GM12878 (cell line): ENCODE measurements at regions not wholly inside any gene's neighbourhood (a gene's known extent, or its start where the extent isn't known, plus 50 kb on each side); places are given as distances from the start of the nearest gene placed in this dataset.

Experiments
- ATAC-seq: fragments of 200-7000 bp; cut with Tn5 transposase; 3 replicates; pipeline ENCODE4 v1.9.1; 2020; ENCODE audit warnings: mild to moderate bottlenecking, moderate library complexity
- BruUV-seq: library from RNA; stranded (reverse); fragments of 400-500 nt; replicated peaks from 2 replicates; lab custom pipeline; 2021; lab: Mats Ljungman, UMichigan
- CTCF ChIA-PET: fragments of 300-600 bp; sonication (Branson Sonifier 250); formaldehyde crosslinking; extraction: SDS; loops from one replicate; lab custom pipeline; 2021; ENCODE audit warnings: inconsistent platforms; lab: Yijun Ruan, JAX
- POLR2A ChIA-PET: fragments of 350-600 bp; formaldehyde crosslinking; extraction: SDS; loops from one replicate; lab custom pipeline; 2021; ENCODE audit warnings: inconsistent platforms; lab: Charles Lee
- RAD21 ChIA-PET: fragments of 300-600 bp; sonication (Branson Sonifier 250); formaldehyde crosslinking; loops from one replicate; lab custom pipeline; 2023; ENCODE audit warnings: antibody characterized with exemption; ENCODE audit not compliant: unreplicated experiment; lab: Charles Lee
- SMC1A ChIA-PET: fragments of 300-600 bp; sonication (Branson Sonifier 250); formaldehyde crosslinking; loops from one replicate; lab custom pipeline; 2023; ENCODE audit not compliant: unreplicated experiment, uncharacterized antibody; lab: Charles Lee
- DNase-seq: peaks from one replicate; pipeline ENCODE4 v3.0.0-alpha.2; 2011; ENCODE audit warnings: low read depth, low spot score
- FAIRE-seq: peaks from 3 replicates; lab custom pipeline; 2011; peaks lifted over from hg19 to GRCh38; lab: Jason Lieb, UNC
- H2AFZ ChIP-seq: 2 replicates; pipeline ENCODE4 v1.6.0; 2011; ENCODE audit warnings: low read depth, low read length, control low read depth; ENCODE audit not compliant: control insufficient read depth
- H3K27ac ChIP-seq: 2 replicates; pipeline ENCODE4 v1.5.1; 2011; ENCODE audit warnings: control low read depth; ENCODE audit not compliant: control insufficient read depth, insufficient read depth
- H3K27me3 ChIP-seq, 2 experiments: replicated peaks in 1 of 2; 2 replicates each; pipeline versions ENCODE4 v1.6.0 to v1.6.1; 2011; ENCODE audit warnings: low read length in 1 of 2; ENCODE audit not compliant: control insufficient read depth in 2 of 2, insufficient read depth in 2 of 2
- H3K36me3 ChIP-seq, 2 experiments: 2 replicates each; pipeline ENCODE4 v1.5.1; 2011; ENCODE audit warnings: low read length in 1 of 2; ENCODE audit not compliant: control insufficient read depth in 2 of 2, insufficient read depth in 2 of 2
- H3K4me1 ChIP-seq: 2 replicates; pipeline ENCODE4 v1.6.1; 2011; ENCODE audit warnings: mild to moderate bottlenecking, low read length, moderate library complexity, mixed read lengths; ENCODE audit not compliant: control insufficient read depth, insufficient read depth
- H3K4me2 ChIP-seq: 2 replicates; pipeline ENCODE4 v1.6.0; 2011; ENCODE audit warnings: control low read depth; ENCODE audit not compliant: control insufficient read depth, insufficient read depth
- H3K4me3 ChIP-seq: fragments of 200-600 bp; sonication (generic); 2 replicates; pipeline ENCODE4 v1.5.1; 2016
- H3K79me2 ChIP-seq: 2 replicates; pipeline ENCODE4 v1.6.0; 2011; ENCODE audit warnings: low read length; ENCODE audit not compliant: control insufficient read depth, insufficient read depth
- H3K9ac ChIP-seq: 2 replicates; pipeline ENCODE4 v1.8.0; 2011; ENCODE audit warnings: low read length, control low read depth, mixed read lengths; ENCODE audit not compliant: control insufficient read depth, insufficient read depth
- H3K9me3 ChIP-seq: replicated peaks from 3 replicates; pipeline ENCODE4 v1.5.1; 2011; ENCODE audit warnings: mild to moderate bottlenecking, low read length; ENCODE audit not compliant: control insufficient read depth, insufficient read depth
- H4K20me1 ChIP-seq: 2 replicates; pipeline ENCODE4 v1.6.0; 2011; ENCODE audit not compliant: control insufficient read depth, insufficient read depth
- BACH1 ChIP-seq: fragments of 450-650 bp; IDR thresholded peaks from 2 replicates; pipeline ENCODE4 v1.6.1; 2017; ENCODE audit warnings: mild to moderate bottlenecking, borderline replicate concordance
- BCL11A ChIP-seq: IDR thresholded peaks from 2 replicates; pipeline ENCODE4 v1.6.1; 2011; ENCODE audit warnings: low read depth, low read length
- BHLHE40 ChIP-seq, 2 experiments: fragments of 450-650 bp in 1 of 2; IDR thresholded peaks; 2 replicates each; pipeline ENCODE4 v1.6.1; 2011 to 2017; ENCODE audit warnings: low read depth in 2 of 2, borderline replicate concordance in 1 of 2, improper control_type of control experiment in 1 of 2, low read length in 1 of 2, mild to moderate bottlenecking in 1 of 2
- GATAD2B ChIP-seq: fragments of 450-650 bp; conservative IDR thresholded peaks from 2 replicates; pipeline ENCODE4 v1.6.1; 2017; ENCODE audit warnings: low read depth, mild to moderate bottlenecking, moderate library complexity
- IKZF1 ChIP-seq: fragments of 450-650 bp; conservative IDR thresholded peaks from 2 replicates; pipeline ENCODE4 v1.6.1; 2017; ENCODE audit warnings: antibody characterized with exemption, mild to moderate bottlenecking
- JUNB ChIP-seq: IDR thresholded peaks from 2 replicates; pipeline ENCODE4 v1.6.1; 2016; ENCODE audit warnings: antibody characterized with exemption, mild to moderate bottlenecking
- KAT2A ChIP-seq: conservative IDR thresholded peaks from 2 replicates; pipeline ENCODE4 v1.6.1; 2011; ENCODE audit warnings: low read depth, low read length; ENCODE audit not compliant: control insufficient read depth
- RUNX3 ChIP-seq: IDR thresholded peaks from 2 replicates; pipeline ENCODE4 v1.6.1; 2012; ENCODE audit warnings: low read length, inconsistent platforms
- SMAD5 ChIP-seq: IDR thresholded peaks from 2 replicates; pipeline ENCODE4 v1.6.1; 2016; ENCODE audit warnings: antibody characterized with exemption, low read depth
- ZNF592 ChIP-seq: fragments of 450-650 bp; IDR thresholded peaks from 2 replicates; pipeline ENCODE4 v1.6.1; 2017; ENCODE audit warnings: mild to moderate bottlenecking, moderate library complexity
- WGBS: methylation state at CpG from one replicate; pipeline ENCODE4 v1.1.6; 2016; ENCODE audit warnings: low lambda C conversion rate; ENCODE audit not compliant: insufficient replicate concordance, insufficient coverage; ENCODE audit errors: missing lambda C conversion rate; 5-methylcytosine and 5-hydroxymethylcytosine counted together
- in situ Hi-C: fragments of 300-500 bp; cut with MboI; formaldehyde crosslinking; loops from 9 replicates; pipeline ENCODE4 v1.14.3; 2018; ENCODE audit warnings: mixed read lengths
- intact Hi-C: fragments of 100-400 bp; cut with micrococcal nuclease; formaldehyde crosslinking; loops from one replicate; pipeline ENCODE4 v1.14.2; 2022; ENCODE audit not compliant: unreplicated experiment

- TF ChIP-seq ZNF592 (no peak), BCL11A (no peak), SMAD5 (no peak), KAT2A (no peak), BACH1 (no peak)
These were observed 390.7 kb upstream of the ARGLU1 start (continued) for GRCh38 chr13:106958621-106959048.

- Histone ChIP-seq H3K27ac (no peak overlapping the region), H3K4me1 (no peaks in the 10 kb centered on the region), H3K4me3 (no peak overlapping the region), H3K27me3 (no peaks in the 10 kb centered on the region), H2AFZ (no peak overlapping the region), H3K36me3 (no peaks in the 10 kb centered on the region), H3K9me3 (no peaks in the 10 kb centered on the region), H3K79me2 (no peaks in the 10 kb centered on the region)
- DNase-seq (no peak), ATAC-seq (no peak), FAIRE-seq (no peak)
- BruUV-seq: no TSS peak
- ChIA-PET POLR2A (no interaction called here), RAD21 (no interaction called here)
- no peak for TF ChIP-seq GATAD2B
- peak; percentile 19 to 58; a peak in 3 of 4 replicates for TF ChIP-seq BHLHE40 (IDR thresholded peaks at IDR 0.05; ENCODE audit: borderline replicate concordance in 1 of 2, low read depth in 2 of 2, low read length in 1 of 2)
- TF ChIP-seq IKZF1: 0 out of 2 replicates have a peak, but pooled peaks have one; percentile 15
- no peak for TF ChIP-seq JUNB
- TF ChIP-seq RUNX3: peak; percentile 64
- TF ChIP-seq, all 136 proteins: peak for 3
- Histone ChIP-seq H3K9ac (no peak overlapping the region), H3K4me2 (no peak overlapping the region), H4K20me1 (no peaks in the 10 kb centered on the region)
- intact Hi-C loops: no loop called here
- ChIA-PET SMC1A (no interaction called here), CTCF (no interaction called here)
- 33% methylated on average over 3 of the region's 3 CpGs for WGBS
- in situ Hi-C loops: no loop called here
These were observed 374.6 kb upstream of the ARGLU1 start for GRCh38 chr13:106942563-106942962.
